Hematopoietic multipotent progenitor cell treated with erythropoietin and hydrocortisone succinate and interleukin-3 and kit ligand, for 8 days (in vitro differentiated cells): ENCODE measurements at regions not wholly inside any gene's neighbourhood (a gene's known extent, or its start where the extent isn't known, plus 50 kb on each side); places are given as distances from the start of the nearest gene placed in this dataset.

Source experiments
- DNase-seq: peaks from one replicate; pipeline ENCODE4 v3.0.0-alpha.2; 2015

GRCh38 chr1:114342376-114342775, 168.6 kb downstream of the TRIM33 start:
- no peak for DNase-seq

DNA sequence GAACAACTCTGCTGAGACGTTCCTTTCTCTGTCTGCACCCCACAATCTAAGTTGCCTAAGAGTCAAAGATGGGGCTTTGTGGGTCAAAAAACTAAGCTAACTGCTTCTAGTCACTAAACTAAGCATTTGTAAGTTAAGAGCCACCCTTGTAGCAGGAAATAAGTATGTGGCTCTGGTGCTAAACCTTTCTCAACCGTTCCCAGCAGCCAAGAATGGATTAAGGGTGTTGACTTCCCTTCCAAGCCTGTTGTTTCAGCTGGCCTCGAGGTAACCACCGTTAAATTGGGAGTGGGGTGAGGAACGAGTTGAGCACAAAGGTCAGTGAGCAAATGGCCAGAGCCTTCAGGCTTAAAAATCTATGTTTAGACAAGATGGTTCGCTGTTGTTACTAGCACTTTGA, 169.1 kb downstream of the TRIM33 start:
- DNase-seq, result no peak

DNA sequence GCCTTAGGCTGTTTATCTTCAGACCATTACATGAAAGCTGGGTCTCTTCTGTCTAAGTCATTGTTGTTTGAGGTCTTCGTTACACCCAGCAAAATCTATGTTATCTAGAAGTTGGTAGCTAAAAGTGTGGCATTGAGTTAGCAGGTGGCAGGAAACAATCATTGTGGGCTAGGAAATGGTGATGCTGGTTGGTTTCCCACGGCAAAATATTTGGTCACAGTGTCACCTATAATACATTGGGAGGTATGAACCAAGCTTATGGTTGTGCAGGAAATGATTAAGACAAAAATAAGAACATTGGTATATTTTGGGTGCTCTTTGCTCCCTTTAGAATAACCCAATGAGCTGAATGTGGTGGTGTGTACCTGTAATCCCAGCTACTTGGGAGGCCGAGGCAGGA, 169.7 kb downstream of the TRIM33 start:
- no peak for DNase-seq

GRCh38 chr1:114340892-114341291, 170.1 kb downstream of the TRIM33 start:
- DNase-seq, result no peak

DNA sequence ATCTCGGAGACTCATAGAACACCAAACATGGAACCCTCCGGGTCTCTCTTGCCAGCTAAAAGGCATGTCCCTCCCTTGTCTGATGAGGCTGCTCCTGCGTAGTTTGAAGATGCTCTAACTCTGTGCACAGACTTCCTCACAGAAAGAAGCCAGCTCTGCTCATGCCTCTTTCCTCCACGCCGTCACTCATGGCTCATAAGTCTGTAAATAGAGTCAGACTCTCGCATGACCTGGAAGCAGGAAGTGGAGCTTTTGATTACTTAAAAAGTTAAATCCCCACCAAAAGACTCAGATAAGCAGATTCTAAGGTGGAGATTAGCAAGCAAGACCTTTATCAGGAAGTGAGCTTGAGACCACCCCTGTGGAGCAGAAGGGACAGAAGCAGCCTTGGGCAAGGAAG, 171.6 kb downstream of the TRIM33 start:
- no peak for DNase-seq

- DNase-seq, result no peak
Observed at GRCh38 chr1:114338191-114338890, 172.7 kb downstream of the TRIM33 start.

DNA sequence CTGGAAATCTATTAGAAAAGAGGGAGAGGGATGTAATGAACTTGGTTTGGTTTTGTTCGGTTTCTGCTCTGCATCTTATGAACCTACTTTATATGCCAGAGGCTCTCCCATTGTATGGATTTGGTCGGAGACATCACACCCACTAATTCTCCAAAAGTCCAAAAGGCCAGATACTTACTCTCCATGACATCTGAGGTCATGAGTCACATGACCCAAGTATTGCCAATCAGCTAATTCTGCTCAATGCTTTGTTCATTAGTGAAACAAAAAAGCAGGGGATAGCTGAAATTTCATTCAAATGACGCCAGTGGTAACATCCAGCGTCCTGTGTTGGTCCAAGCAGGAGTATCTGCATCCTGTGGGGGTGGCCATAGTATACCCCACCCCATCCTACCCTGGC, 173.6 kb downstream of the TRIM33 start:
- DNase-seq, result no peak

- DNase-seq, result no peak
Observed at GRCh38 chr1:114336360-114336759, 174.6 kb downstream of the TRIM33 start.

DNA sequence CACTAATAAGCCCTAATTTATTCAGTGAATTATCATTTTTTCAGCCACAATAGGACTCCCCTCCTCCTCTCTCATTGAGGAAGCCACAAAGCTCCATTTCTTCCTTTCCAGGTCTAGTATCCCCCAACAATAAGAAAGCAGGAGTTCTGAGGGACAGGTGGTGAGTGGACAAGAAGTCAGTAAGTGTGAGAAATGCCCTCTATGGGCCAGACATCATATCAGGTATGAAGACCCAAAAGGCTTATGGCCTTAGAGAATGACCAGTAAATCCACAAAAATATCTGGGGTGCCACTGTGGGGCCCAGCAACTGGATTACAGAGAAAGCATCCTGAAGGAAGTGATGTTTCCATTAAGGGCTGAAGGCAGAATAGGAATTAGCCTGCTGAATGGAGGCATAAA, 175.7 kb downstream of the TRIM33 start:
- DNase-seq, result no peak

GRCh38 chr1:114334297-114334696, 176.7 kb downstream of the TRIM33 start:
- DNase-seq, result no peak

GRCh38 chr1:114333690-114334089, 177.3 kb downstream of the TRIM33 start:
- no peak for DNase-seq

DNA sequence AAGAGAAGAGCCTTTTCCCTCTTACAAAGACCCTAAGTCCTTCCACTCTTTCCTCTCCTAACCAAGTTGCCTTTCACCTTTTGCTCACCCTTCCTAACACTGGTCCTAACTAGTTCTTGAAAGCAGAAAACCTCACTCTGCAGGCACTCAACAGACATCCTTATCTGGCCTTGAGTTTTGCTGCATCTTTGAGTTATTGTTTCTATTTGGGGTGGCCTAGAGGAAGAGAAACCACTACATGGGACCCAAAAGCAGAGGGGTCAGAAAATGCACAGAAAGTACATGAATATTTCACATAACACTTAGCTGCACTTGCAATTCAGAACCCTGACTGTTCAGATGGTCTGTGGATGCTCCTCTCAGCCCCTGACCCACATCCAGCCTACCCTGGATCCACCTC, 178.3 kb upstream of the SYT6 start:
- DNase-seq, result no peak

DNA sequence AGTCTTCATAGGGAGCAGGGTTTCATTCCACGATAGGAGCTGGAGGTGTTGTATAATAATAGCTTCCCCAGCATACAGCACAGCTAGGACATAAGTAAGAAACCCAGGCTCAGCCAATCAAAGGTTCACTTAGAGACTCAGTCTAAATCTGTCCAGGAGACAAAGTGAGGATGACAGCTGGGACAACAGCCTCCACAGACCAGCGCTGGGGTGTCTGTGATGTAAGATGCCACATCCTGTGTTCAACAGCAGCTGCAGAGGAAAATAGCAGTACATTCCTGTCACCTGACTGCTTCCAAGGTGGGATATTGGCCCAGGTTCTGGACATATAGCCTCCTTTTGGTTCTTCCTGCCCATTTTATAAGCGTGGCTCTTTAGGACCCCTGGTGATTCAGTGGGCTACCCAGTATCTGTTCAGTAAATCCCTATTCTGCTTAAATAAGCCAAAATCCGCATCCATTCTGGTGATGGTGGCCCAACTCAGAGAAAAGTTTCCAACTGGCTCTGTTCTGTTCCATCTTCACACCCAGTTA, 176.8 kb upstream of the SYT6 start:
- DNase-seq, result no peak

- no peak for DNase-seq
Observed at GRCh38 chr1:114328361-114328904, 174.8 kb upstream of the SYT6 start.

DNA sequence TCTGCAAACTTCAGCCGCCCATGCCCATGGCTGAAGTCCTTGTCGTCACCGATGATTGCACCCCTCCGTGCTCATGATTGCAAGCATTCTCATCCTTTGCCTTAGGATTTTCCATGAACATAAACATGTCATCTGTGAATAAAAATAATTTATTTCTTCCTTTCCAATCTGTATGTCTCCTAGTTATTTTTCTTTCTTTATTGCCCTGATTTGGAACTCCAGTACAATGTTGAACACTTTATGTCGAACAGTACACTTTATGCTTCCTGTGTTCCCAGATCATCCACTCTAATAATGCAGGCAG, 170.9 kb upstream of the SYT6 start:
- no peak for DNase-seq

DNA sequence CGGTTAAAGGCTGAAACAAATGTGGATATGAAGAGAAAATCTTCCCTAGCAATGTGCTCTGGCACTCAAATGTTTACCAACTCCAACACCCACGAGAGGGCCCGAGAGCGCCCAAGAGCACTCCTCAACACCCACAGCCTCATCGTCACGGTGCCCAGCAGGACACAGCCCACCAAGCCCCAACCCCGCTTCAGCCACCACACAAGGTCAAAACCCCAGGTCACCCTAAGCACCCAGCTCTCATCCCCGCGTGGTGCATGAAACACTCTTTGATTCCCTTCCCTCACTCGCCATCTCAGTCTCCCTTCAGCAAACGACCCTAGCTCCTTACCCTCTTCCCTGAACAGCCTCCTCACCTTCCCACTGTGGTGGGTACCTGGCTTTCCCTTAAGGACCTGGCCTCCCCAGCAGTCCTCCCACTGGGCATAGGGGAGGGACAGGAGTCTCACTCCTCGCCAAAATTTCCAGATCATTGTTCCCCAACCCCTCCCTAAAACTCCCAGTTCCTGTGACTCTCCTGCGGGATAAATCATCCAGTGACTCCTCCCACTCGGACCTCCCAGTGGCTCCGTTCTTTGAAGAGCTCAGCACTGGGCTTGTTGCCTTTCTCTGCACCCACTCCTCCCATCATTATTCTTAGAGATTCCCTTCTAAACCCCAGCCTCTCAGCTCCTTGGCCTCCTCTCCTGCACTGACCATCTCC, 170.4 kb upstream of the SYT6 start:
- no peak for DNase-seq

- DNase-seq, result no peak
Observed at GRCh38 chr1:114322734-114323133, 169.1 kb upstream of the SYT6 start.

DNA sequence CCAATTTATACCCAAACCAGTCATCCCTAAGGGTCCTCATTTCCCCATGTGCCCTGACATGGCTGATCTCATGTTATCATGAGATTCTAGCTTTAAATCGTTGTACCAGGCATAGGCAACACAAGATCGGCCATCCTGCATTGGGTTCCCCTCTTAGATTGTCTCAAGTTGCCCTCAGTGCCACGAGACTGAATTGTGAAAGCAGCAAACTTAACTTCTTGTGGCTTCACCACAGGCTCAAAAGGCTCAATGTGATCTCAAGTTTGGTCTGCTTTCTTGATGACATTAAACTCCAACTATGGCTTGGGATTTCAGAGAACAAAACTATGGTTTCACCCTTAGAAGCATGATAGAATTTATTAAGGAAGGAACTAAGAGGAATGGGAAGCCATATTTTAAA, 168.5 kb upstream of the SYT6 start:
- DNase-seq, result no peak

GRCh38 chr1:114320586-114320985, 166.9 kb upstream of the SYT6 start:
- no peak for DNase-seq

- DNase-seq, result no peak
Observed at GRCh38 chr1:114319418-114319817, 165.7 kb upstream of the SYT6 start.

DNA sequence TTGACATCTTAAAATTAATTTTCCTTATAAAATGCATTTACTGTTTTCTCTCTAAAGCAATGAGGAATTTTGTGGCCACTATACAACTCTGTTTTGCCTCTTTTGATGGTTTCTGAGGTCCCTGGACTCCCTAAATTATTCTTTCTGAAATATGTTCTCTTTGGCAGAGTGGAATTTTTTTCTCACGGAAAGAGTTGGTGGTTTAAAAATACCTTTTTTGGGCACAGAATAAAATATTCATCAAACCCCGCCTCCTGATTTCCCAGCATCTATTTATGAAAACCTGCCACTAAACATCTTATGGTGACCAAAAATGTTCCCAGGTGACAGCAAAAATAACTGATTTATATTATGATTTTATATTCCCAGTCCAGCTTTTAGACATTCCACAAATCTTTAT, 165.3 kb upstream of the SYT6 start:
- no peak for DNase-seq

GRCh38 chr1:114316204-114316603, 162.5 kb upstream of the SYT6 start:
- DNase-seq, result no peak

DNA sequence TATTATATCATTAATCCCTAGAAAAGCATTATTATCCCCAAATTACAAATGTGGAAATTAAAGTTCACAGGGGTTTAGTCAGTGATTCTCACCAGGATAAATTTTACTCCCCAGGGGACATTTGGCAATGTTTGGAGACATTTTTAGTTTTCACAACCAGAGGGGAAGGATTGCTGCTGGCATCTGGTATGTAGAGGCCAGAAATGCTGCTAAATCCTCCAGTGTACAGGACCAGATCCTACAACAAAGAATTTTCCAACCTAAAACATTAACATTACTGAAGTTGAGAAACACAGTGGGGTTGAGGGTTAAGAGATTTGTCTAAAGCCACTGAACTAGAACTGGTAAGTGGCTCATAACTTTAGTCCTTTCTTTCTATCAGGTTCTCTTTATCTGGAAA, 162.0 kb upstream of the SYT6 start:
- no peak for DNase-seq

DNA sequence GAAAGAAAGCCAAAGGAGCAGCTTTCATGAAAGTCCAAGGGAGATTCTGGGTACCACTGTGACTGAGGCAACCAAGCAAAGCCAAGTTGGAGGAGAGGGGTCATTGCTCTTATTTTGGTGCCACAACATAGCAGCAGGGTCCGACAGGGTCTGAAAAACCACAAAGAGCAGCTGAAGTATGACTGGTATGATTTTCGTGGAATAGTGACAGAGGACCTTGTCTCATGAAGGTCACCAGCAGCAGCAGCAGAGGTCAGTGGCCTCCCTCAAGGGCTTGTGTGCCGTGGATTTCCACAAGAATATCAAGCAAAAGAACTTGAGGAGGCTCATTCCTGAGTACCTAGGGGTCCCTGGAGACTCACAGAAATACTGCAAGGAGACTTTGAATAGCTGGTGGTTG, 160.9 kb upstream of the SYT6 start:
- DNase-seq, result no peak

GRCh38 chr1:114314098-114314497, 160.4 kb upstream of the SYT6 start:
- DNase-seq, result no peak
